SK-N-DZ (cell line): ENCODE measurements at regions not wholly inside any gene's neighbourhood (a gene's known extent, or its start where the extent isn't known, plus 50 kb on each side); places are given as distances from the start of the nearest gene placed in this dataset.

ENCODE experiments used
- DNase-seq: peaks from one replicate; pipeline ENCODE4 v3.0.0-alpha.2; 2015; ENCODE audit warnings: low spot score

GRCh38 chr5:74321326-74321725 is 319.2 kb downstream of the ENC1 start:
- DNase-seq, result no peak

- DNase-seq, result no peak
Observed at GRCh38 chr5:74320526-74320925, 320.0 kb downstream of the ENC1 start.

- no peak for DNase-seq
Observed at GRCh38 chr5:74319076-74319475, 321.5 kb downstream of the ENC1 start.

GRCh38 chr5:74316064-74316603 is 324.4 kb downstream of the ENC1 start:
- DNase-seq, result peak; percentile 71

- DNase-seq, result no peak
Observed at GRCh38 chr5:74314906-74315305, 325.6 kb downstream of the ENC1 start.

- no peak for DNase-seq
Observed at GRCh38 chr5:74313896-74314295, 326.6 kb downstream of the ENC1 start.

GRCh38 chr5:74312746-74313145 is 327.8 kb downstream of the ENC1 start:
- no peak for DNase-seq

- DNase-seq, result no peak
Observed at GRCh38 chr5:74311961-74312360, 328.6 kb downstream of the ENC1 start.

- peak; percentile 64 for DNase-seq
Observed at GRCh38 chr5:74310997-74311930, 329.3 kb downstream of the ENC1 start.

GRCh38 chr5:74310386-74310785 is 330.1 kb downstream of the ENC1 start:
- no peak for DNase-seq

- no peak for DNase-seq
Observed at GRCh38 chr5:74309050-74309449, 331.5 kb downstream of the ENC1 start.

- DNase-seq, result no peak
Observed at GRCh38 chr5:74306845-74307244, 333.7 kb downstream of the ENC1 start.

- no peak for DNase-seq
Observed at GRCh38 chr5:74304536-74304935, 336.0 kb downstream of the ENC1 start.

GRCh38 chr5:74303578-74303977 is 336.9 kb downstream of the ENC1 start:
- DNase-seq, result no peak

GRCh38 chr5:74301576-74301975 is 339.0 kb downstream of the ENC1 start:
- DNase-seq, result no peak

GRCh38 chr5:74300808-74301389 is 339.6 kb downstream of the ENC1 start:
- DNase-seq, result no peak

- no peak for DNase-seq
Observed at GRCh38 chr5:74299833-74300232, 340.7 kb downstream of the ENC1 start.

- peak; percentile 42 for DNase-seq
Observed at GRCh38 chr5:74296685-74297408, 343.7 kb downstream of the ENC1 start.

- no peak for DNase-seq
Observed at GRCh38 chr5:74295676-74296075, 344.9 kb downstream of the ENC1 start.

GRCh38 chr5:74295141-74295540 is 345.4 kb downstream of the ENC1 start:
- DNase-seq, result peak; percentile 95

GRCh38 chr5:74294231-74294705 is 346.3 kb downstream of the ENC1 start:
- DNase-seq, result no peak

- no peak for DNase-seq
Observed at GRCh38 chr5:74293182-74293581, 347.3 kb downstream of the ENC1 start.
